Smooth muscle cell of the brain vasculature (primary cell): ENCODE measurements at regions not wholly inside any gene's neighbourhood (a gene's known extent, or its start where the extent isn't known, plus 50 kb on each side); places are given as distances from the start of the nearest gene placed in this dataset.

Source experiments
- DNase-seq: peaks from one replicate; pipeline ENCODE4 v3.0.0-alpha.2; 2012; ENCODE audit warnings: low read depth, low spot score

DNA sequence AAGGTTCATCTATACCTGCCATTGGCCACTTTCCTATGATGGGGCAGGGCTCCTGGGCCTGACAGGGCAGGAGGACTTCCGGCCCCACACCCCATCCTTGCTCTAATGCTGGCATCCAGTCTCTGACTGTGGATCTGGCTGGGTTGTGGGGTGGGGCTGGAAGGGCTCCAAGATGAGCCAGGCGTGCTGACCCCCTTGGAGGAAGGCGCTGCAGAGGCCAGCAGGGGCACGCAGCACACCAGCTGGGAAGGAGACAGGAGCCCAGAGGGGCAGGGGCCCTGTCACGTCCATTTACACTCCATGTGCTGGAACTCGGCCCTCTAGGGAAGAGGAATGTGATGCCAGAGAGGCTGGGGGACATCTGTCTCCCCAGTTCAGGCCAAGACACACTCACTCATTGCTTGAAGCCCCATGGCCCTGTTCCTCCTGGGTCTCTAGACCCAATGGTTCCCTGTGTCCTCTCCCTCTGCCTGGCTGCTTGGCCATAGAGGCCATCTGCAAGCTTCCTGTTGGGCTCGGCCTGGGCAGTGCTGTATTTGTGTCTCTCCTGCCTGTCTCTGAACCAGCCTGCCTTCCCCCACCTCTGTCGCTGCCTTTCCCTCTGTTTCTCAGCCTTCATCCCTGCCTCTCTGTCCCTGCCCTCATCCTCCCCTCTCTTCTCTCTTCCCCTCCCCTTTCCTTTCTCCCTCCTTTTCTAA, 67.5 kb upstream of the NECTIN1 start:
- DNase-seq, result no peak

GRCh38 chr11:119795690-119796089, 66.7 kb upstream of the NECTIN1 start:
- no peak for DNase-seq

DNA sequence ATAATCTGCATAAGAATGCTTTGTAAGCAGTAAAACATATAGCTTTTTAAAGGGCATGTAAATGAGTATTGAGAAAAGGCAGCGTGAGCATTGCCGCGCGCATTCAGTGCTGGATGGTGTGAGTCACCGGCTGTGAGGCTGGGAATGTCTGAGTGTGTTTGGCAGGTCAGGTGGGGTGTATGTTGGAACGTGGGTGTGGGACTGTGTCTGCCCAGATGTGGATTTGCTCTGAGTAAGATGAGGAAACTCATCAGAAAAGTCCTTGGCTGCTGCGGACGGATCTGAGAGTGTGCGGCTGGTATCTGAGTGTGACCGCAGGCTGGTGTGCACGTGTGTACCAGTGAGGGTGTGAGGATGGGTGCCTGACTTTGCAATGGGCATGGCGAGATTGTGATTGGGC, 66.2 kb upstream of the NECTIN1 start:
- no peak for DNase-seq

DNA sequence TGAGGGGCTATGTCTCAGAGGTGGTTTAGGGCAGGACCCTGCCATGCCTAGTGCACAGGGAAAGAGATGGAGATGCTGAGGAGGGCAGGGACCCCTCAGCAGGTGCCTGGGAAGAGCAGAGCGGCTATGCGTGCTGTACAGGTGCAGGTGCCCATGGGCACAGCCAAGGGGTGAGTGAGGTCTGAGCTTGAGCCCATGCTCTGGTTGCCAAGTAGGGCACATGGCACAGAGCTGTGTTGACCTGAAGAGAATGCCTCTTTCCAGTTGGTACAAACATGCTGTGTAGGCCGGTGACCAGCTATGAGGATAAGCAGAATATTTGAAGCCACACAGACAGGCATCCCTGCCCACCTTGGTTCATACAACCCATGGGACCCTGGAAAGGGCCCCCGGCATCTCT, 65.8 kb upstream of the NECTIN1 start:
- no peak for DNase-seq

DNA sequence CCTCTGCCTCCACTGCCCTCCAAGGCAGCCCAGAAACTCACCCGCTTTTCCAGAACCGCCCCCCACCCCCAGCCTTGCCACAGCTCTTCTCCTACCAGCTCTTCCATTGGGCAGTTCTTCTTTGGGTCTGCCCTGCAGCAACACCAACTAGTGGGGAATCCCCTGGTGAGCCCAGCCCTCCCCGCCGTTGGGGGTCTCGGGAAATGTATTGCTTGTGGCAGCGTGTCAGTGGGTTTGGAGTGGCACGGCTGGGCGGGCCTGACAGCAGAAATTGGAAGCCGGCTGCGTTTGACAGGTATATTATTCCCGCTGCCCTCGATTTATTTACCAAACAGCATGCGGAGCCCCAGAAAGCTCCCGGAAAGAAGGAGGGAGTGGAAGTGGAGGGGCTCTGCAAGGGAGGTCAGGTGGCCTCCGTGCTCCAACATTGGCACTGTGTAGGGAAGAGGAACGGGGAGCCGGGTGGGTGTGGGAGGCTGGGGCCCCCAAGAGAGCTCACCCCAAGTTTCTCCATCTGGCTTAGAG, 65.2 kb upstream of the NECTIN1 start:
- no peak for DNase-seq

DNA sequence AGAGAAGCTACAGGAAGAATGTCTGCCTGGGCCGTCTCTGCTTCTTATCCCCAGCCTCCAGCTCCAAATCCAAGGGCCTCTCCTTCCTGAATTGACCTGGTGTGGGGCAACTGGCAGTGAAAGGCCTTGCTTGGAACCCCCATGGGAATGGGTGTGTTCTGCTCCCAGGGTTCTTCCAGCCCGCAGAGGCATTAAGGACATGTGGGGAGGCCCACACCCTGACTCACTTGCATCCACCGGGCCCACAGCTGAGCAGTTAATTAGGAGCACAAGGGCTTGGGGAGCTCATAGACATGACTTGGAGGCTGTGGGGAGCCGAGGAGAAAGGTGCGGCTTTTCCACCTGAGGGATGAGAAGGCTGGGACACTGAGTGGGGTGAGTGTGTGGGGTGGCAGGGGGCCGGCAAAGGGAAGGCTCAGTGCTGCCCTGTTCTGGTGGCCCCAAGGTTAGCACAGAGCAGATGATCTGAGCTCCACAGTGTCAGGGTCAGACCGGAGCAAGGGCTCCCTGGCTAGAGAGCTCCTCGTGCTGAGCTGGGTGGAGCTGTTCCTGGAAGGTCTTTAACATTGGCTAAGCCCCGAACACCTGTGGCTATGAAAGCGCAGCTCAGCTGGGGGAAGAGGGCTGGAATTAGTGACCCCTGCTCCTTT, 64.5 kb upstream of the NECTIN1 start:
- DNase-seq, result no peak

DNA sequence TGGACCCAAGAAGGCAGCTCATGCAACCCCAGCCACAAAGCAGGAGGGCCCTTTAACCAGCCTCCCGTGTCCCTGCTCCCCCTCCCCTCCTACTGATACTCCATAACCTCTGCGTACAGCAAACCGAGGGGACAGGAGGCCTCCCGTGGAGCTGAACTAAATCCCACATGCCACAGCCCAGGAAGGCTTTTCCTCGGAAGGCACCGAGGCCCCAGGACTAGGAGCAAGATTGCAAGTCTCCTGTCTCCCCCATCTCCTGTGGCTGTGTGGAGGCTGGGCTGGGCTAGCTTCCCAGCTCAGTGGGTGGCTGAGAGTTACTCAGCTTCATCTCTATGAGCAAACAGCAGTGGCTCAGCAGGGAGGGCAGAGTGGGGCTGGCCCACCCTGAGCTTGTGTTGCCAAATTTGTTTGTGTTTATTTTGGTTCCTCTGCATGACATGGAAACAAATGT, 62.7 kb upstream of the NECTIN1 start:
- DNase-seq, result peak; percentile 59

GRCh38 chr11:119791047-119791446, 62.0 kb upstream of the NECTIN1 start:
- DNase-seq, result no peak

DNA sequence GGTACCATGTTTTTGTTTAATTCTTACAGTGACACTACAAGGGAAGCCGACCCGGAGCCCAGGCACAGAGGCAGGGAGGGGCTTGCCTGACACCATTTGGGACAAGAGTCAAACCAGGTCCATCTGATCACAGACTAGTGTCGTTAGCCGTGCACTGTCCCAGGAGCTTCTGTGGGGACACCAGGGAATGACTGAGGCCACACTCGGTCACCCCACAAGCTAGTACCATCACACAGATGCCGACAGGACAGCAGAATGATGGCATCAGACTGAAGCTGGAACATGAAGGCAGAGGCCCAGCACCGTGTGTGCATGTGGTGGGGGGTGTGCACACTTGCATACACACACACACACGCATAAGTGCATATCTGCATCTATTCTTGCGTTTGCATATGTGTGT, 61.5 kb upstream of the NECTIN1 start:
- DNase-seq, result no peak

DNA sequence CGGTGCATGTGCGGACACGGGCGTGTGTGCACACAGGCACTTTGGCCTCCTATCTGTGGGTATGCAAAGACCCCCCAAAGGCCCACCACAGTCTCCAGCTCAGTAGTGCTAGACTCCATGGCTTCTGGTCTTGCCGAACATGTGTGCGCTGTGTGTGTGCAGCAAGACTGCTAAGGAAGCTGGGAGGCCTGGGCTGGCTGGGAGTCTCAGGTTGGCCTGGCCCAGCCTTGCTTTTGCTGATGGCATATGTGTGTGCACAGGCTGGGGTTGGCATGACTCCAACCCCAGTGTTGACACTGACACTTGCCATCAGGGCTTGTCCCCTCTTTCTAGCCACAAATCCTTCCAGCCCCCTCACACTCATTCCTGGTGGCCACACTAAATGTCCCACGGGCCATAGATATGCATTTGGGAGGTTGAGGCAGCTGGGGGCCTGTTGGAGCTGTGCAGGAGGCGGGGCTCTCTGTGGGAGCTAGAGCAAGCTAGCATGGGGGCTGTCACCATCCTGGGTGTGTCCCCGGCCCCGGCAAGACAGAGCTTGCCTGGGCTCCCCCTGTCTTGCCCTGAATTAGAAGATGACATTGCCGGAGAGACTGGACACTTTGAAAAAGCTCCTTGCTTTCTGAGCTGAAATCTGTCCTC, 60.9 kb upstream of the NECTIN1 start:
- no peak for DNase-seq

DNA sequence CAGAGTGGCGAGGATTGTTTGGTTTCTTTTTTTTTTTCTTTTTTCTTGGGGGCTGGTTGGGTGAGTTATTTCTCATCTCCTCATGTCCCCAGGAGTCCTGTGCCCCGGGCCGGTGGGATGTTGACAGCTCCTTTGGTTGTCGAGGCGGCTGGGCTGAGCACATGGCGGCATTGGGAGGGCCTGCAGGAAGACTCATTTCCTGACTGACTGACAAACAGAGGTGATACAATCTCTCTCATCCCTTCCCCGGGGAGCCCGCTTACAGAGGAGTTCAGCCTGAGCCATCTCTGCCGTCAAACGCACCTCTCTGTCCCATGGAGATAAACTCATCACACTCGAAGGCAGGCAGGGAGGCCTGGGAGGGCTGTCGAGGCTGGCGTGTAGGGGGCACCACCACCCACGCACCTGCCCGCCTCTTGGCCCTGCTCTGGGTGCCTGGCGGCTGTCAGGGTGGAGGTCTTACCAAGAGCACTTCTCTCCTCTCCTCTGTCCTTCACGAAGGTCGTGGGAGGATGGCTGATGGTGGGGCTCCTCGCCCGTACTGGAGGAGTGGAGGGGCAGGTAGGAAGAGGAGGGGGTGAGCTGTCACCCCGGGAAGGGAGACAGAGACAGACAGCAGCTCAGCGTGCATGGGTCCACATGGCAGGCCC, 60.0 kb upstream of the NECTIN1 start:
- no peak for DNase-seq

- DNase-seq, result no peak
Observed at GRCh38 chr11:119788096-119788883, 59.3 kb upstream of the NECTIN1 start.

- DNase-seq, result no peak
Observed at GRCh38 chr11:119787074-119787461, 58.1 kb upstream of the NECTIN1 start.

DNA sequence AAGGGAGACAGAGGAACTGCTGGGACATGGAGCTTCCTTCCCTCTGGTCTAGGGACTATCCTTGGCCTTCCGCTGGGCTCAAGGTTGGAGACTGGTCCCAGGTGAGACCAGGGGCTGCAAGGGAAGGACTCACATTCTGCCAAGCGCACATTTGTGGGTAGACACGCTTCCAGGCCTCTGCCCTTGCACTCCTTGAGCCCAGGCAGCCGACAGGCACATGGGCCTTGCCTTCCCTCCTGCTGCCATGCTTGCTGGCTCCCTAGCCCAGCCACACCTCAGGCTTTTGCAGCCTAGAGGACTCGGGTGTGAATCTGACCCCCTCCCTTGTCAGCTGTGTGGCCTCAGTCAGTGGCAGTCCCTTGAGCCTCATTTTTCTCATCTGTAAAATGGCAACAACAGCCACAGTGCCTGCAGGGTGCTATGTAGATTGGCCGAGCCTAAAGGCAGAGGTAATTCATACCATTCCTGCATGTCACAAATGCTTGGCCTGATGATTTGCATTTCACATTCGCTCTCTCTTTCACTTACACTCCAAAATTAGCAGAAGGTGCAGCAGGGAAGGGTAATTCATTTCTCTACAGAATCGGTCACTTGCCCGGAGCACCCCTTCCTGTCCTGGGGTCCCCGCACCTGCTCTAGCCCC, 57.6 kb upstream of the NECTIN1 start:
- no peak for DNase-seq

DNA sequence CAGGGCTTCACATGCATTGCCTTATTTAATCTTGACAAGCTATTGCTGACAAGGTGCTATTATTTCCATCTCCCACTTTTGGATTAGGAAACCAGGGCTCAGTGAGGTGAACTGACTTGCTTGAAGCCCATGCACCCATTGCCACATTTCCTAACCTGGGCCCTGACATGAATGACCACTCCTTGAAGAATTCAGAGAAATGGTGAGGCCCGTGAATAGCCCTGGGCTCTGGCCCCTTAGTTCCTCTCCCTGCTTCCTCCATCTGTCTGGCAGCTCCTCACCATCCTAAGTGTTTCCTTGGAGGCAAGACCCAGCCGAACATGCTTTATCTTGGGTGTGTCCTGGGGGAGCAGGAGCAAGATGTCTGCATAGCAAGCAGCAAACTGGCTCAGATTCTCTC, 56.1 kb upstream of the NECTIN1 start:
- DNase-seq, result no peak

- DNase-seq, result no peak
Observed at GRCh38 chr11:119784421-119784820, 55.4 kb upstream of the NECTIN1 start.

GRCh38 chr11:119783466-119784400, 54.7 kb upstream of the NECTIN1 start:
- no peak for DNase-seq

GRCh38 chr11:119782739-119783072, 53.7 kb upstream of the NECTIN1 start:
- DNase-seq, result no peak

- no peak for DNase-seq
Observed at GRCh38 chr11:119782006-119782738, 53.2 kb upstream of the NECTIN1 start.
